Trophoblast cell (in vitro differentiated cells and primary cell): ENCODE measurements at regions not wholly inside any gene's neighbourhood (a gene's known extent, or its start where the extent isn't known, plus 50 kb on each side); places are given as distances from the start of the nearest gene placed in this dataset.

ENCODE experiments used
- DNase-seq, 2 donors: peaks; one replicate each; pipeline ENCODE4 v3.0.0-alpha.2; 2016
- H2AFZ ChIP-seq: 2 replicates; pipeline ENCODE4 v1.6.1; 2013; ENCODE audit warnings: low read length, moderate library complexity, mild to moderate bottlenecking; ENCODE audit not compliant: insufficient read depth, poor library complexity
- H2AK5ac ChIP-seq: 2 replicates; pipeline ENCODE4 v1.6.1; 2013; ENCODE audit warnings: mild to moderate bottlenecking, low read length
- H2BK120ac ChIP-seq: 2 replicates; pipeline ENCODE4 v1.6.1; 2013; ENCODE audit warnings: low read length, mild to moderate bottlenecking, moderate library complexity; ENCODE audit not compliant: insufficient read depth, poor library complexity
- H2BK12ac ChIP-seq: 2 replicates; pipeline ENCODE4 v1.6.1; 2013; ENCODE audit warnings: mild to moderate bottlenecking, low read length, moderate library complexity
- H2BK5ac ChIP-seq: 2 replicates; pipeline ENCODE4 v1.6.1; 2013; ENCODE audit warnings: low read length, low read depth, moderate library complexity, mild to moderate bottlenecking; ENCODE audit not compliant: poor library complexity
- H3K14ac ChIP-seq: 2 replicates; pipeline ENCODE4 v1.6.1; 2013; ENCODE audit warnings: mild to moderate bottlenecking, low read length
- H3K18ac ChIP-seq: 2 replicates; pipeline ENCODE4 v1.6.1; 2013; ENCODE audit warnings: mild to moderate bottlenecking, low read length
- H3K23ac ChIP-seq: 2 replicates; pipeline ENCODE4 v1.6.1; 2013; ENCODE audit warnings: low read length
- H3K27ac ChIP-seq: 2 replicates; pipeline ENCODE4 v1.5.1; 2013; ENCODE audit warnings: low read depth, mild to moderate bottlenecking, inconsistent platforms, low read length, moderate library complexity
- H3K27me3 ChIP-seq: 2 replicates; pipeline ENCODE4 v1.6.1; 2013; ENCODE audit warnings: inconsistent platforms, mild to moderate bottlenecking, low read length, moderate library complexity; ENCODE audit not compliant: insufficient read depth
- H3K36me3 ChIP-seq, 2 experiments: 1 replicate in 1 of 2; 2 replicates in 1 of 2; pipeline ENCODE4 v1.6.1; 2013; ENCODE audit warnings: low read length in 2 of 2, mild to moderate bottlenecking in 2 of 2, moderate library complexity in 1 of 2; ENCODE audit not compliant: insufficient read depth in 2 of 2, control insufficient read depth in 1 of 2
- H3K4ac ChIP-seq: 2 replicates; pipeline ENCODE4 v1.6.1; 2013; ENCODE audit warnings: low read depth, mild to moderate bottlenecking, low read length, moderate library complexity
- H3K4me1 ChIP-seq, 2 experiments: 1 replicate in 1 of 2; 2 replicates in 1 of 2; pipeline ENCODE4 v1.6.1; 2013; ENCODE audit warnings: low read length in 2 of 2, mild to moderate bottlenecking in 2 of 2, moderate library complexity in 1 of 2; ENCODE audit not compliant: insufficient read depth in 2 of 2, control insufficient read depth in 1 of 2
- H3K4me2 ChIP-seq: 2 replicates; pipeline ENCODE4 v1.6.1; 2013; ENCODE audit warnings: inconsistent platforms, mild to moderate bottlenecking, low read length, moderate library complexity
- H3K4me3 ChIP-seq: 2 replicates; pipeline ENCODE4 v1.5.1; 2013; ENCODE audit warnings: mild to moderate bottlenecking, low read depth, low read length, inconsistent platforms
- H3K79me1 ChIP-seq: one replicate; pipeline ENCODE4 v1.6.1; 2013; ENCODE audit warnings: low read length
- H3K79me2 ChIP-seq: 2 replicates; pipeline ENCODE4 v1.6.1; 2013; ENCODE audit warnings: low read length, mild to moderate bottlenecking; ENCODE audit not compliant: control insufficient read depth, insufficient read depth, poor library complexity
- H3K9ac ChIP-seq: 2 replicates; pipeline ENCODE4 v1.6.1; 2013; ENCODE audit warnings: mild to moderate bottlenecking, low read length
- H3K9me3 ChIP-seq: 2 replicates; pipeline ENCODE4 v1.6.1; 2013; ENCODE audit warnings: low read depth, mild to moderate bottlenecking, control low read depth, inconsistent platforms, low read length; ENCODE audit not compliant: insufficient read depth
- H4K12ac ChIP-seq: 2 replicates; pipeline ENCODE4 v1.6.1; 2013; ENCODE audit warnings: low read depth, mild to moderate bottlenecking, low read length, moderate library complexity
- H4K8ac ChIP-seq: 2 replicates; pipeline ENCODE4 v1.6.1; 2013; ENCODE audit warnings: low read depth, mild to moderate bottlenecking, low read length, moderate library complexity
- H4K91ac ChIP-seq: one replicate; pipeline ENCODE4 v1.6.1; 2013; ENCODE audit warnings: low read depth, mild to moderate bottlenecking, low read length, moderate library complexity
- WGBS: extraction: QIAGEN DNeasy Blood & Tissue Kit; methylation state at CpG from one replicate; pipeline ENCODE4 v1.1.7; 2013; ENCODE audit warnings: missing lambda C conversion rate; ENCODE audit not compliant: insufficient read length, insufficient coverage; ENCODE audit errors: extremely low coverage; 5-methylcytosine and 5-hydroxymethylcytosine counted together

GRCh38 chr13:50094615-50095293 is 79.5 kb downstream of the KCNRG start:
- H4K12ac ChIP-seq, result no peak overlapping the region
- H3K14ac ChIP-seq, result no peak overlapping the region
- H4K91ac ChIP-seq, result no peak overlapping the region
- no peak overlapping the region for H4K8ac ChIP-seq
- peaks cover 3% of the 10 kb centered on the region for H3K9me3 ChIP-seq
- no peak overlapping the region for H2BK12ac ChIP-seq
- no peaks in the 10 kb centered on the region for H3K27me3 ChIP-seq
- no peak overlapping the region for H2BK5ac ChIP-seq
- H3K4me1 ChIP-seq, result no peaks in the 10 kb centered on the region
- H2BK120ac ChIP-seq, result no peak overlapping the region
- H3K23ac ChIP-seq, result no peak overlapping the region
- no peak overlapping the region for H2AK5ac ChIP-seq
- H3K27ac ChIP-seq, result no peak overlapping the region
- no peaks in the 10 kb centered on the region for H3K79me1 ChIP-seq
- no peak overlapping the region for H3K9ac ChIP-seq
- H3K4me2 ChIP-seq, result no peak overlapping the region
- DNase-seq, result peak; percentile 17 to 52
- no peak overlapping the region for H3K4me3 ChIP-seq
- peaks cover 0 to 2% of the 10 kb centered on the region in 2 experiments for H3K36me3 ChIP-seq
- H3K79me2 ChIP-seq, result no peaks in the 10 kb centered on the region
- no peak overlapping the region for H2AFZ ChIP-seq
- no peak overlapping the region for H3K4ac ChIP-seq
- no peak overlapping the region for H3K18ac ChIP-seq

GRCh38 chr13:50098693-50099092 is 83.4 kb downstream of the KCNRG start:
- Histone ChIP-seq H2AFZ (no peak overlapping the region), H3K4ac (no peak overlapping the region), H3K18ac (no peak overlapping the region), H3K27me3 (no peaks in the 10 kb centered on the region), H2AK5ac (no peak overlapping the region), H3K14ac (no peak overlapping the region), H3K9me3 (peaks cover 3% of the 10 kb centered on the region), H3K4me2 (no peak overlapping the region), H2BK12ac (no peak overlapping the region), H3K36me3 (peaks cover 0 to 2% of the 10 kb centered on the region in 2 experiments), H3K79me1 (no peaks in the 10 kb centered on the region), H3K79me2 (no peaks in the 10 kb centered on the region), H3K23ac (no peak overlapping the region), H2BK120ac (no peak overlapping the region), H3K27ac (no peak overlapping the region), H4K8ac (no peak overlapping the region), H3K4me3 (no peak overlapping the region), H4K12ac (no peak overlapping the region), H2BK5ac (no peak overlapping the region), H3K9ac (no peak overlapping the region), H3K4me1 (no peaks in the 10 kb centered on the region), H4K91ac (no peak overlapping the region)
- DNase-seq, result no peak
- no CpG with 5 or more reads among the region's 1 CpG for WGBS

GRCh38 chr13:50099473-50099872 is 84.2 kb downstream of the KCNRG start:
- H3K27me3 ChIP-seq, result no peaks in the 10 kb centered on the region
- no peak overlapping the region for H4K8ac ChIP-seq
- no peak overlapping the region for H2AK5ac ChIP-seq
- H3K27ac ChIP-seq, result no peak overlapping the region
- peaks cover 3% of the 10 kb centered on the region for H3K9me3 ChIP-seq
- H3K79me1 ChIP-seq, result no peaks in the 10 kb centered on the region
- no peak overlapping the region for H2BK12ac ChIP-seq
- peaks cover 0 to 2% of the 10 kb centered on the region in 2 experiments for H3K36me3 ChIP-seq
- H3K23ac ChIP-seq, result no peak overlapping the region
- H3K4me2 ChIP-seq, result no peak overlapping the region
- no peak overlapping the region for H3K9ac ChIP-seq
- no peak overlapping the region for H3K18ac ChIP-seq
- H3K4me1 ChIP-seq, result no peaks in the 10 kb centered on the region
- no peak overlapping the region for H2BK5ac ChIP-seq
- H3K14ac ChIP-seq, result no peak overlapping the region
- no peak overlapping the region for H2BK120ac ChIP-seq
- H4K91ac ChIP-seq, result no peak overlapping the region
- no peaks in the 10 kb centered on the region for H3K79me2 ChIP-seq
- H3K4me3 ChIP-seq, result no peak overlapping the region
- no peak overlapping the region for H4K12ac ChIP-seq
- DNase-seq, result no peak
- no peak overlapping the region for H2AFZ ChIP-seq
- H3K4ac ChIP-seq, result no peak overlapping the region

DNA sequence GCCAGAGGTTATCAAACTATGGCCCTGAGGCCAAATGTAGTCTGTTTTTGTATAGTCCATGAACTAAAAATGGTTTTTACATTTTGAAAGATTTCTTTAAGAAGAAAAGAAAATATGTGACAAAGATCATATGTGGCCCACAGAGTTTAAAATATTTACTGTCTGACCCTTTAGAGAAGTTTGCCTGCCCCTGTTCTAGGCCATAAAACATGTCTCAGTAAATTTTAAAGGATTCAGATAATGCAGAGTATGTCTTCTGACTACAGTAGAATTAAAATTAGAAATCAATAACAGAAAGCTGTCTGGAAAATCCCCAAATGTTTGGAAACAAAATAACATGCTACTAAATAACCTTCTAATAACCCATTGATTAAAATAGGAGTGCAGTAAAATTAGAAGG is 86.3 kb downstream of the KCNRG start:
- Histone ChIP-seq H2BK12ac (no peak overlapping the region), H3K4me3 (no peak overlapping the region), H3K27ac (no peak overlapping the region), H3K36me3 (peaks cover 0 to 2% of the 10 kb centered on the region in 2 experiments), H4K12ac (no peak overlapping the region), H3K4me2 (no peak overlapping the region), H3K79me2 (no peaks in the 10 kb centered on the region), H3K14ac (no peak overlapping the region), H2AK5ac (no peak overlapping the region), H3K18ac (no peak overlapping the region), H2AFZ (no peak overlapping the region), H3K4me1 (no peaks in the 10 kb centered on the region), H3K23ac (no peak overlapping the region), H3K4ac (no peak overlapping the region), H4K8ac (no peak overlapping the region), H2BK120ac (no peak overlapping the region), H3K9ac (no peak overlapping the region), H3K79me1 (no peaks in the 10 kb centered on the region), H3K27me3 (no peaks in the 10 kb centered on the region), H3K9me3 (peaks cover 3% of the 10 kb centered on the region), H4K91ac (no peak overlapping the region), H2BK5ac (no peak overlapping the region)
- no peak for DNase-seq
